ENCODE measurements at regions not wholly inside any gene's neighbourhood (a gene's known extent, or its start where the extent isn't known, plus 50 kb on each side); places are given as distances from the start of the nearest gene placed in this dataset.

DNA sequence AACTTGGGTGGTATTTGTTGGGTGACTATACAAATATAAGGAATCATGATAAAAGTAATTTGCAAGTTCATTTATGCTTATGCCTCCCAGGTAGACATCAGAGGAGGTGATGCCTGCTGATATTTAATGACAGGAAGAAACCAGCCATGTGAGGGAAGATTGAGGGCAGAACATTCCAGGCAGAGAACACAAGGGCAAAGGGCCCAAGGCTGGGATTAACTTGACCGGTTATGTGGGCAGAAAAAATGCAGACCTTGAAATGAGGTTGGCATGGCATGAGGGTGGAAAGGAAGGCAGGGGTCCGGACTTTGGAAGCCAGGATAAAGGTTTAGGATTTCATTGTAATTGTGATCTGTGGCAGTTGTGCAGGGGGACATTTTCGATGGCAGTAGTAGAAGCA lies 68.0 kb upstream of the MTPN start:
- no peak for DNase-seq
- intact Hi-C loops (cut with DNase I) = no loop called here
- no peak for ATAC-seq

DNA sequence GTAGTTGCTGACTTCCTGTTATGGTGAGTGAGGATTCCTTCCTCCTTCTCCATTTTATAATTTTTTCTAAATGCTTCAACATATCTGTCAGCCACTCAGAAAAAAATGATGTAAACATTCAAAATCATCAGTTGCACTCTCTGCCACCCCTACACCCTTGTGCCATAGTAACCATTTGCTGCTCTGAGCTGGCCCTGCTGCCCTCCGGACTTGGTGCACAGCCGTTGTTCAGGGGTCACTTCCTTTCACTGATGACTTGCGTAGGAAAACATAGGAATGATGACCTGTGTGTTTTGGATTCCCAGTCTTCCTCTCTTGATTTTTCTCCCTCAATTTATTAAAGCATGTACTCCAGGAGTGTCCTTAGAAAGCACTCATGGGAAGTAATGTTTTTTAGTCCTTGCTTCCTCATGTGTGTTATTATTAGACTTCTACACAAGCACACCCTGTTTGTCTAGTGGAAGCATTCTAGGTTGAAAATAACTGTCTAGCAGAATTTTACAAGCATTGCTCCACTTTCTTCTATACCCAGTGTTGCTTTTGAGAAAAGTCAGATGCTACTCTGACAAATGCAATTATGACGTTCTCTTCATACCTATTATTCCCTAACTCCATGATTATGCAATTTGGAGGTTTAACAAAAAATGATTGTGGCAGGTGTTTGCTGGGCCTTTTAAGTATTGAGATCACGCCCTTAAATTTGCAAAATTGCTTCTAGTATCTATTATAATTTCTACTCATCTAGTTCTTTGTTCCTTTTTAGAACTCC lies 62.6 kb upstream of the MTPN start:
- no peak for ATAC-seq
- intact Hi-C loops (cut with DNase I) = no loop called here
- no peak for DNase-seq

- ATAC-seq (no peak), DNase-seq (no peak)
- intact Hi-C loops (cut with DNase I) = no loop called here
These were observed 59.2 kb upstream of the MTPN start for GRCh38 chr7:136036336-136036735.

GRCh38 chr7:136034132-136034531 lies 57.0 kb upstream of the MTPN start:
- DNase-seq = no peak
- ATAC-seq = peak; percentile 67 to 82
- intact Hi-C loops (cut with DNase I) = no loop called here

GRCh38 chr7:136033413-136034031 lies 56.4 kb upstream of the MTPN start:
- DNase-seq (no peak), ATAC-seq (peak; percentile 87 to 90)

GRCh38 chr7:136030867-136031318 lies 53.7 kb upstream of the MTPN start:
- ATAC-seq (no peak), DNase-seq (no peak)
- intact Hi-C loops (cut with DNase I) = no loop called here

More at GRCh38 chr7:136033413-136034031, 56.4 kb upstream of the MTPN start:
- intact Hi-C loops (cut with DNase I) = no loop called here

DNA sequence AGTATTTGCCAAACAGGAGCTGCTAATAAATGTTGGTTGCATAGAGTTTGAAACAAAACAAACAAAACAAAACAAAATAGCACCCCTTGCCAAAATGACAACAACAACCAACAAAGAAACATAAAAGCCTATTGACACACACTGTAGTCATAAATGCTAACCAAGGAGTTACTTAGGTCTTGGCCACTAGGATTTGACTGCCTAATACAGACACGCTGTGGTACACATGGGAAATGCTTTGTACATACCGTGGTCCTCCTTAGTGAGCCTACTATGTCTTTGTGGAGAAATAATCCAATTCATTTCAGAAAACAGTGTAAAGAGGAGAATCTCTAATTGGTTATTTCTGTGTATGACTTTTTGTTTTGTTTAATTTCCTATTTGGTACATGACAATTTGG lies 53.2 kb upstream of the MTPN start:
- intact Hi-C loops (cut with DNase I) = no loop called here
- DNase-seq (no peak), ATAC-seq (no peak)

- ATAC-seq (no peak), DNase-seq (no peak)
- intact Hi-C loops (cut with DNase I) = no loop called here
These were observed 50.0 kb upstream of the MTPN start for GRCh38 chr7:136027160-136027559.
